ENCODE measurements at regions not wholly inside any gene's neighbourhood (a gene's known extent, or its start where the extent isn't known, plus 50 kb on each side); places are given as distances from the start of the nearest gene placed in this dataset.

- TF ChIP-seq, protein P1, sequence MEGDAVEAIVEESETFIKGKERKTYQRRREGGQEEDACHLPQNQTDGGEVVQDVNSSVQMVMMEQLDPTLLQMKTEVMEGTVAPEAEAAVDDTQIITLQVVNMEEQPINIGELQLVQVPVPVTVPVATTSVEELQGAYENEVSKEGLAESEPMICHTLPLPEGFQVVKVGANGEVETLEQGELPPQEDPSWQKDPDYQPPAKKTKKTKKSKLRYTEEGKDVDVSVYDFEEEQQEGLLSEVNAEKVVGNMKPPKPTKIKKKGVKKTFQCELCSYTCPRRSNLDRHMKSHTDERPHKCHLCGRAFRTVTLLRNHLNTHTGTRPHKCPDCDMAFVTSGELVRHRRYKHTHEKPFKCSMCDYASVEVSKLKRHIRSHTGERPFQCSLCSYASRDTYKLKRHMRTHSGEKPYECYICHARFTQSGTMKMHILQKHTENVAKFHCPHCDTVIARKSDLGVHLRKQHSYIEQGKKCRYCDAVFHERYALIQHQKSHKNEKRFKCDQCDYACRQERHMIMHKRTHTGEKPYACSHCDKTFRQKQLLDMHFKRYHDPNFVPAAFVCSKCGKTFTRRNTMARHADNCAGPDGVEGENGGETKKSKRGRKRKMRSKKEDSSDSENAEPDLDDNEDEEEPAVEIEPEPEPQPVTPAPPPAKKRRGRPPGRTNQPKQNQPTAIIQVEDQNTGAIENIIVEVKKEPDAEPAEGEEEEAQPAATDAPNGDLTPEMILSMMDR (IDR thresholded peaks at IDR 0.05) = no peak
- TF ChIP-seq EZH2 (IDR thresholded peaks at IDR 0.05; ENCODE audit: borderline replicate concordance, insufficient read depth, low read depth, low read length, poor library complexity, severe bottlenecking) = no peak
These were observed 63.7 kb upstream of the CHL1 start for GRCh38 chr3:132904-133303.

Data from B cell (primary cell).